Activated CD4-positive, alpha-beta memory T cell treated with anti-CD3 and anti-CD28 coated beads, Interleukin-2, amount 10 ng/mL, durations not matched to agents 7 days and 5 days (primary cell): ENCODE measurements at regions not wholly inside any gene's neighbourhood (a gene's known extent, or its start where the extent isn't known, plus 50 kb on each side); places are given as distances from the start of the nearest gene placed in this dataset.

ENCODE experiments used
- CTCF ChIA-PET: fragments of 350-600 bp; sonication (Branson Sonifier 250); formaldehyde crosslinking; loops from one replicate; lab custom pipeline; 2021; ENCODE audit warnings: antibody characterized with exemption, inconsistent platforms; lab: Charles Lee
- POLR2A ChIA-PET: fragments of 350-600 bp; sonication (Branson Sonifier 250); formaldehyde crosslinking; loops from one replicate; lab custom pipeline; 2021; ENCODE audit warnings: antibody characterized with exemption; lab: Charles Lee
- DNase-seq: peaks from one replicate; pipeline ENCODE4 v3.0.0-alpha.2; 2020
- H3K27ac Mint-ChIP-seq: one replicate; pipeline ENCODE4 v1.8.0; 2021; ENCODE audit warnings: mild to moderate bottlenecking, mixed read lengths
- H3K27me3 Mint-ChIP-seq: one replicate; pipeline ENCODE4 v1.8.0; 2021; ENCODE audit warnings: mixed read lengths
- H3K36me3 Mint-ChIP-seq: one replicate; pipeline ENCODE4 v1.8.0; 2021; ENCODE audit warnings: low read depth, mixed read lengths
- H3K4me1 Mint-ChIP-seq: one replicate; pipeline ENCODE4 v1.8.0; 2021; ENCODE audit warnings: mixed read lengths
- H3K4me3 Mint-ChIP-seq: one replicate; pipeline ENCODE4 v1.8.0; 2021; ENCODE audit warnings: mild to moderate bottlenecking, mixed read lengths
- H3K9me3 Mint-ChIP-seq: one replicate; pipeline ENCODE4 v1.8.0; 2021; ENCODE audit warnings: mixed read lengths

- H3K4me1 Mint-ChIP-seq: no peaks in the 10 kb centered on the region
- CTCF ChIA-PET: no interaction called here
- H3K36me3 Mint-ChIP-seq: no peaks in the 10 kb centered on the region
- no peak overlapping the region for H3K4me3 Mint-ChIP-seq
- H3K27me3 Mint-ChIP-seq: no peaks in the 10 kb centered on the region
- DNase-seq: no peak
- POLR2A ChIA-PET: no interaction called here
- no peak overlapping the region for H3K27ac Mint-ChIP-seq
- peaks cover 2% of the 10 kb centered on the region for H3K9me3 Mint-ChIP-seq
Measured at GRCh38 chr10:10295537-10295936, 722.1 kb upstream of the CELF2 start.

- no peaks in the 10 kb centered on the region for H3K27me3 Mint-ChIP-seq
- H3K4me1 Mint-ChIP-seq: no peaks in the 10 kb centered on the region
- H3K9me3 Mint-ChIP-seq: no peaks in the 10 kb centered on the region
- DNase-seq: no peak
- CTCF ChIA-PET: no interaction called here
- no peaks in the 10 kb centered on the region for H3K36me3 Mint-ChIP-seq
- H3K27ac Mint-ChIP-seq: no peak overlapping the region
- POLR2A ChIA-PET: no interaction called here
- no peak overlapping the region for H3K4me3 Mint-ChIP-seq
Measured at GRCh38 chr10:10302689-10303088, 715.0 kb upstream of the CELF2 start.

GRCh38 chr10:10307036-10307435 is 710.6 kb upstream of the CELF2 start:
- no peaks in the 10 kb centered on the region for H3K9me3 Mint-ChIP-seq
- ChIA-PET CTCF (no interaction called here), POLR2A (no interaction called here)
- no peak overlapping the region for H3K4me3 Mint-ChIP-seq
- peaks cover 2% of the 10 kb centered on the region for H3K27me3 Mint-ChIP-seq
- no peak for DNase-seq
- no peaks in the 10 kb centered on the region for H3K36me3 Mint-ChIP-seq
- H3K4me1 Mint-ChIP-seq: no peaks in the 10 kb centered on the region
- no peak overlapping the region for H3K27ac Mint-ChIP-seq

- no peak for DNase-seq
- Mint-ChIP-seq H3K36me3 (no peaks in the 10 kb centered on the region), H3K4me1 (no peaks in the 10 kb centered on the region), H3K9me3 (no peaks in the 10 kb centered on the region), H3K27me3 (peaks cover 2% of the 10 kb centered on the region), H3K27ac (no peak overlapping the region), H3K4me3 (no peak overlapping the region)
- POLR2A ChIA-PET: no interaction called here
- CTCF ChIA-PET: no interaction called here
Measured at GRCh38 chr10:10307551-10307950, 710.1 kb upstream of the CELF2 start.

- Mint-ChIP-seq H3K27ac (no peak overlapping the region), H3K4me3 (no peak overlapping the region), H3K4me1 (no peaks in the 10 kb centered on the region), H3K27me3 (peaks cover 2% of the 10 kb centered on the region), H3K9me3 (no peaks in the 10 kb centered on the region), H3K36me3 (no peaks in the 10 kb centered on the region)
- ChIA-PET POLR2A (no interaction called here), CTCF (no interaction called here)
- no peak for DNase-seq
Measured at GRCh38 chr10:10310498-10310897, 707.2 kb upstream of the CELF2 start.

- CTCF ChIA-PET: no interaction called here
- no peaks in the 10 kb centered on the region for H3K4me1 Mint-ChIP-seq
- POLR2A ChIA-PET: no interaction called here
Measured at GRCh38 chr10:10311966-10312365, 705.7 kb upstream of the CELF2 start.

GRCh38 chr10:10313149-10313835 is 704.4 kb upstream of the CELF2 start:
- no peak overlapping the region for H3K4me3 Mint-ChIP-seq
- no peaks in the 10 kb centered on the region for H3K36me3 Mint-ChIP-seq
- H3K27ac Mint-ChIP-seq: no peak overlapping the region
- DNase-seq: no peak
- H3K9me3 Mint-ChIP-seq: no peaks in the 10 kb centered on the region
- H3K27me3 Mint-ChIP-seq: peaks cover 2% of the 10 kb centered on the region
- no peaks in the 10 kb centered on the region for H3K4me1 Mint-ChIP-seq
- CTCF ChIA-PET: no interaction called here
- POLR2A ChIA-PET: no interaction called here

More at GRCh38 chr10:10311966-10312365, 705.7 kb upstream of the CELF2 start:
- H3K9me3 Mint-ChIP-seq: no peaks in the 10 kb centered on the region
- DNase-seq: no peak
- no peak overlapping the region for H3K4me3 Mint-ChIP-seq
- no peak overlapping the region for H3K27ac Mint-ChIP-seq
- no peaks in the 10 kb centered on the region for H3K36me3 Mint-ChIP-seq
- peaks cover 2% of the 10 kb centered on the region for H3K27me3 Mint-ChIP-seq

- H3K4me3 Mint-ChIP-seq: no peak overlapping the region
- ChIA-PET POLR2A (no interaction called here), CTCF (no interaction called here)
- H3K36me3 Mint-ChIP-seq: no peaks in the 10 kb centered on the region
- H3K4me1 Mint-ChIP-seq: no peaks in the 10 kb centered on the region
- H3K9me3 Mint-ChIP-seq: no peaks in the 10 kb centered on the region
- H3K27me3 Mint-ChIP-seq: peaks cover 2% of the 10 kb centered on the region
- H3K27ac Mint-ChIP-seq: no peak overlapping the region
- no peak for DNase-seq
Measured at GRCh38 chr10:10314626-10315025, 703.0 kb upstream of the CELF2 start.

- Mint-ChIP-seq H3K9me3 (no peaks in the 10 kb centered on the region), H3K27me3 (no peaks in the 10 kb centered on the region), H3K27ac (no peak overlapping the region), H3K36me3 (no peaks in the 10 kb centered on the region), H3K4me1 (no peaks in the 10 kb centered on the region), H3K4me3 (no peak overlapping the region)
- DNase-seq: no peak
- ChIA-PET CTCF (no interaction called here), POLR2A (no interaction called here)
Measured at GRCh38 chr10:10315989-10316388, 701.7 kb upstream of the CELF2 start.

GRCh38 chr10:10317151-10317550 is 700.5 kb upstream of the CELF2 start:
- Mint-ChIP-seq H3K4me3 (no peak overlapping the region), H3K36me3 (no peaks in the 10 kb centered on the region), H3K9me3 (no peaks in the 10 kb centered on the region), H3K27ac (no peak overlapping the region), H3K27me3 (no peaks in the 10 kb centered on the region), H3K4me1 (no peaks in the 10 kb centered on the region)
- ChIA-PET POLR2A (no interaction called here), CTCF (no interaction called here)
- DNase-seq: no peak

GRCh38 chr10:10318856-10319255 is 698.8 kb upstream of the CELF2 start:
- Mint-ChIP-seq H3K27me3 (no peaks in the 10 kb centered on the region), H3K4me1 (no peaks in the 10 kb centered on the region)
- CTCF ChIA-PET: no interaction called here

GRCh38 chr10:10320956-10321355 is 696.7 kb upstream of the CELF2 start:
- no peaks in the 10 kb centered on the region for H3K36me3 Mint-ChIP-seq
- POLR2A ChIA-PET: no interaction called here
- no peaks in the 10 kb centered on the region for H3K9me3 Mint-ChIP-seq
- H3K4me3 Mint-ChIP-seq: no peak overlapping the region
- no peak for DNase-seq
- H3K27ac Mint-ChIP-seq: no peak overlapping the region
- CTCF ChIA-PET: no interaction called here
- no peaks in the 10 kb centered on the region for H3K4me1 Mint-ChIP-seq
- no peaks in the 10 kb centered on the region for H3K27me3 Mint-ChIP-seq

More at GRCh38 chr10:10318856-10319255, 698.8 kb upstream of the CELF2 start:
- POLR2A ChIA-PET: no interaction called here
- DNase-seq: no peak
- Mint-ChIP-seq H3K4me3 (no peak overlapping the region), H3K36me3 (no peaks in the 10 kb centered on the region), H3K27ac (no peak overlapping the region), H3K9me3 (no peaks in the 10 kb centered on the region)

- H3K27ac Mint-ChIP-seq: no peak overlapping the region
- CTCF ChIA-PET: no interaction called here
Measured at GRCh38 chr10:10326116-10326515, 691.6 kb upstream of the CELF2 start.

GRCh38 chr10:10327934-10328333 is 689.7 kb upstream of the CELF2 start:
- ChIA-PET CTCF (no interaction called here), POLR2A (no interaction called here)
- Mint-ChIP-seq H3K27me3 (no peaks in the 10 kb centered on the region), H3K9me3 (no peaks in the 10 kb centered on the region), H3K4me3 (no peak overlapping the region), H3K27ac (no peak overlapping the region), H3K4me1 (no peaks in the 10 kb centered on the region), H3K36me3 (no peaks in the 10 kb centered on the region)
- DNase-seq: no peak

More at GRCh38 chr10:10326116-10326515, 691.6 kb upstream of the CELF2 start:
- no peak for DNase-seq
- Mint-ChIP-seq H3K4me3 (no peak overlapping the region), H3K9me3 (no peaks in the 10 kb centered on the region), H3K27me3 (no peaks in the 10 kb centered on the region), H3K36me3 (no peaks in the 10 kb centered on the region), H3K4me1 (no peaks in the 10 kb centered on the region)
- POLR2A ChIA-PET: no interaction called here
